HG03108 (cell line): ENCODE measurements at regions not wholly inside any gene's neighbourhood (a gene's known extent, or its start where the extent isn't known, plus 50 kb on each side); places are given as distances from the start of the nearest gene placed in this dataset.
A peak's percentile ranks its signal among the peaks of the same experiment; 100 is the strongest.
"Not testable (repeated sequence)": the region's sequence is repeated elsewhere in the genome, so short reads cannot be mapped to it uniquely, and the experiment has no call there.

Source experiments
- ATAC-seq: cut with Tn5 transposase; IDR thresholded peaks from one replicate; pipeline ENCODE4 v1.9.1; 2021; ENCODE audit warnings: moderate library complexity; ENCODE audit not compliant: unreplicated experiment

- not testable (repeated sequence) for ATAC-seq
These were observed 65.7 kb upstream of the DCD start for GRCh38 chr12:54713876-54714275.

GRCh38 chr12:54711669-54712068, 63.5 kb upstream of the DCD start:
- no peak for ATAC-seq

GRCh38 chr12:54708826-54709225, 60.7 kb upstream of the DCD start:
- no peak for ATAC-seq

- no peak for ATAC-seq
These were observed 56.0 kb upstream of the DCD start for GRCh38 chr12:54704202-54704601.

- ATAC-seq: peak; percentile 58
These were observed 53.9 kb upstream of the DCD start for GRCh38 chr12:54701940-54702592.

GRCh38 chr12:54700849-54701248, 52.7 kb upstream of the DCD start:
- no peak for ATAC-seq

- ATAC-seq: no peak
These were observed 52.1 kb upstream of the DCD start for GRCh38 chr12:54700301-54700700.
